ENCODE measurements at regions not wholly inside any gene's neighbourhood (a gene's known extent, or its start where the extent isn't known, plus 50 kb on each side); places are given as distances from the start of the nearest gene placed in this dataset.

DNA sequence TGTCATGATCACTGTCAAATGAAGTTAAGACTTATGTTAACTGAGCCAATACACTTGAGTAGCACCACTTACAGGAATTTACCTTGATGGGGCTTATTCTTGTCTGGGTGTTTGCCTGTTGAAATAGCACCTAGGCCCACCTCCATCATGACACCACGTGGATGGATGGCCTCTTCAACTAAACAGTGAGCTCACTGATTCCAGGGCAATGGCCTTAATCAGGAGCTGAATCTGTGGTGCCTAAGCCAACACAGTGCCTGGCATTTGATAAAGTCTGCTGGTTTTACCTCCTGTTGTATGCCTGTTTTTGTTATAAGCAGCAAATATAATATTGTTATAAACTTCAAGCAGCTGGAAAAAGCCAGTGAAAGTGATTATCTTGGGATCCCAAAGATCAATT lies 190.5 kb downstream of the LURAP1L start:
- H3K4me1 ChIP-seq, result no peaks in the 10 kb centered on the region
- H3K27me3 ChIP-seq, result no peaks in the 10 kb centered on the region
- no peaks in the 10 kb centered on the region for H3K9me3 ChIP-seq
- DNase-seq (no peak), ATAC-seq (ENCODE audit: low FRiP score in 2 of 2) (no peak)
- TF ChIP-seq EP300 (IDR thresholded peaks at IDR 0.05), result no peak
- H3K36me3 ChIP-seq, result no peaks in the 10 kb centered on the region
- no peak overlapping the region for H3K4me3 ChIP-seq
- WGBS, 2 donors, result 29 to 63% methylated on average over 1 of the region's 1 CpG
- H3K27ac ChIP-seq, result no peak overlapping the region

DNA sequence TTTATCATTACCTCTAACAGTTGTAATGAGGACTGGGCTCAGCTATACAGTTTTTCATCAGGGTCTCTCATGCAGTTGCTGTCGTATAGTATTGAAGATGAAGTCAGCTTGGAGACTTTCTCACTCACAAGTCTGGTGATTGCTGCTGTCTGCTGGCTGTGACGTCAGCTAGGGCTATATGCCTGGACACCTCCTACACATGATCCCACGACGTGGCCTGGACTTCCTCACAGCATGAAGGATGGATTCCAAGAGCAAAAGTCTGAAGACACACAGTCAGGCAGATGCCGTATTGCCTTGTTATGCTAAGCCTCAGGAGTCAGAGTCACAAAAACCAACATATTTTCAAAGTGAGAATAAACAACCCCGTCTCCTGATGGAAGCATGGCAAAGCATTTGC lies 193.3 kb downstream of the LURAP1L start:
- H3K4me1 ChIP-seq, result no peaks in the 10 kb centered on the region
- no peak overlapping the region for H3K4me3 ChIP-seq
- no peaks in the 10 kb centered on the region for H3K36me3 ChIP-seq
- H3K27ac ChIP-seq, result no peak overlapping the region
- no peak for ATAC-seq (ENCODE audit: low FRiP score in 2 of 2)
- no peaks in the 10 kb centered on the region for H3K9me3 ChIP-seq
- no peaks in the 10 kb centered on the region for H3K27me3 ChIP-seq
- no peak for TF ChIP-seq POLR2AphosphoS5 (IDR thresholded peaks at IDR 0.05)
- TF ChIP-seq, protein P1, sequence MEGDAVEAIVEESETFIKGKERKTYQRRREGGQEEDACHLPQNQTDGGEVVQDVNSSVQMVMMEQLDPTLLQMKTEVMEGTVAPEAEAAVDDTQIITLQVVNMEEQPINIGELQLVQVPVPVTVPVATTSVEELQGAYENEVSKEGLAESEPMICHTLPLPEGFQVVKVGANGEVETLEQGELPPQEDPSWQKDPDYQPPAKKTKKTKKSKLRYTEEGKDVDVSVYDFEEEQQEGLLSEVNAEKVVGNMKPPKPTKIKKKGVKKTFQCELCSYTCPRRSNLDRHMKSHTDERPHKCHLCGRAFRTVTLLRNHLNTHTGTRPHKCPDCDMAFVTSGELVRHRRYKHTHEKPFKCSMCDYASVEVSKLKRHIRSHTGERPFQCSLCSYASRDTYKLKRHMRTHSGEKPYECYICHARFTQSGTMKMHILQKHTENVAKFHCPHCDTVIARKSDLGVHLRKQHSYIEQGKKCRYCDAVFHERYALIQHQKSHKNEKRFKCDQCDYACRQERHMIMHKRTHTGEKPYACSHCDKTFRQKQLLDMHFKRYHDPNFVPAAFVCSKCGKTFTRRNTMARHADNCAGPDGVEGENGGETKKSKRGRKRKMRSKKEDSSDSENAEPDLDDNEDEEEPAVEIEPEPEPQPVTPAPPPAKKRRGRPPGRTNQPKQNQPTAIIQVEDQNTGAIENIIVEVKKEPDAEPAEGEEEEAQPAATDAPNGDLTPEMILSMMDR (IDR thresholded peaks at IDR 0.05), result no peak
- TF ChIP-seq EP300 (IDR thresholded peaks at IDR 0.05), result no peak
- no peak for TF ChIP-seq POLR2A (IDR thresholded peaks at IDR 0.05)
- no peak for DNase-seq
- 75 to 86% methylated on average over 4 to 6 of the region's 6 CpGs for WGBS, 2 donors

DNA sequence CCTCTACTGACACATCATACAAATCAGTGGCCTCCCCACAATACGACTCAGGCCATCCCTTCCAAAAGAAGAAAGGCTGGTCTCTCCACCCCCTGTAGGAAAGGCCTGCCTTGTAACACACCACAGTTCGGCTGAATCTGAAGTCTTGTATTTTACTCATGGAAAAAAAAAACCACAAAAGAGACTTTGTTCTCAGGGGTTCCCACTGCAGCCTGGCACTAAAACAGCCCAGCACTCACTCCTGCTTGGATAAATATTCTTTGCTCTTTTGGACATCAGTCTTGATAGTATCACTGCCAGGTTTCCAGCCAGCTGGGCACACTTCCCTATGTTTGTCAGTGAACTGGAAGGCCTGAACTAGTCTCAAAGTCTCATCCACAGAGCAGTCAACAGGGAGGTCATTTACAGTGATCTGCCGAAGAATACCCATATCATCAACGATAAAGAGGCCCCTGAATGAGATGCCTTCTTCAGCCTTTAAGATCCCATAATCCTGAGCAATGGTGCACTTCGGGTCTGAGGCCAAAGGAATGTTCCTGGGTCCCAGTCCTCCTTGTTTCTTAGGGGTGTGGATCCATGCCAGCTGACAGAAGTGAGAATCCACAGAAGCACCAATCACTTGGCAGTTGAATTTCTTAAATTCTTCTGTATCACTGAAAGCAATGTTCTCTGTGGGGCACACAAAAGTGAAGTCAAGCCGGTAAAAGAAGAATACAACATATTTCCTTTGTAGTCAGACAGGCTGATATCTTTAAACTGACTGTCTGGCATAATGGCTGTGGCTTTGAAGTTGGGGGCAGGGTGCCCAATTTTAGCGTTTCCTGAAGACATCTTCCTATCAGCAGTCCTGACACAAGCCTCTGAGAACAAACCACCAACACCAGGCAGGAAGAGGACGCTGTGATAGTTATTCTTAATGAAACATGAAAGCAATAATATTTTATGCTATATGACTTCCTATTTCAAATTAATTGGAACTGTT lies 198.1 kb downstream of the LURAP1L start:
- TF ChIP-seq POLR2AphosphoS5 (IDR thresholded peaks at IDR 0.05) (no peak), POLR2A (IDR thresholded peaks at IDR 0.05) (no peak), EP300 (IDR thresholded peaks at IDR 0.05) (no peak)
- TF ChIP-seq, protein P1 (IDR thresholded peaks at IDR 0.05), result no peak
- Histone ChIP-seq H3K27me3 (no peaks in the 10 kb centered on the region), H3K4me1 (no peaks in the 10 kb centered on the region), H3K36me3 (no peaks in the 10 kb centered on the region), H3K9me3 (no peaks in the 10 kb centered on the region), H3K4me3 (no peak overlapping the region), H3K27ac (peak overlapping the region in 1 of 4 donors; percentile 22)
- WGBS, 2 donors, result 38 to 43% methylated on average over 8 of the region's 8 CpGs
- DNase-seq (no peak), ATAC-seq (ENCODE audit: low FRiP score in 2 of 2) (no peak)

DNA sequence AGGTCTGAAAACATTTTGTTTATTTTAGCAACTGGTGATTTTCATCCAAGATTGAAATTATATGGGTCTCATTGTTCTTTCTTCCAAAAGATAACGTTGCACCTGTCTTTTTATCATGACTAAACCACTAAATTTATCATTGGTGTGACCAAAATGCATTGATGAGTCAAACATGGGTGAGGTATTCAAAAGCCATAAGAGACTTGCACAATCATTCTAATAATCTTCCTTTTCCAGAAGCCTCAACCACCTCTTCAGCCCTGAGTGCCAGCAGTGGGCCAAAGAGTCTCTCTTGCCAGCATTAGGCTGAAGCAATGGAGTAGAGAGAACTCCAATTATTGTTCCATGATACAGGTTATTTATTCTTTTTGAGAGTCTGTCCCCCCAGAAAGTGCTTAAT lies 198.9 kb downstream of the LURAP1L start:
- TF ChIP-seq EP300 (IDR thresholded peaks at IDR 0.05) (no peak), POLR2AphosphoS5 (IDR thresholded peaks at IDR 0.05) (no peak), POLR2A (IDR thresholded peaks at IDR 0.05) (no peak)
- TF ChIP-seq, protein P1 (IDR thresholded peaks at IDR 0.05), result no peak
- Histone ChIP-seq H3K4me1 (no peaks in the 10 kb centered on the region), H3K36me3 (no peaks in the 10 kb centered on the region), H3K27ac (no peak overlapping the region), H3K27me3 (no peaks in the 10 kb centered on the region), H3K9me3 (no peaks in the 10 kb centered on the region), H3K4me3 (no peak overlapping the region)
- whole genome bisulfite sequencing, 2 donors, result 57 to 62% methylated on average over 1 of the region's 1 CpG
- ATAC-seq (ENCODE audit: low FRiP score in 2 of 2) (no peak), DNase-seq (no peak)

DNA sequence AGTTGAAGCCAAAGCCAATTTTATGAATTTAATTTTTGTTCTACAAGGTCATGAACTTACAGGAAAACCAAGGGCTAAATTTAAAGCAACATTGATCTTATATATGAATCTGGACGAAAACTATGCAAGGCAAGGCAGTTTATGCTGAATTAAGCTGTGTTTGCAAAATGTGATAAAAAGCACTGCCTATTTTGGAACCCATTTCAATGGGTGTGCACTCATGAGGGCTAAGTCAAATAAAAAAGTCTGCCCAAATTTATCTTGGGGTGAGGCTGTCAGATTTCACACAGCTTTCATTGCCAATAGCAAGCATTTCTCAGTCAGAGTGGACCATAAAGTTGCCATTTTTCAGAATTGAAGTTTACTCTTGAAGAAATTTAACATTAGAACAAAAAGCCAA lies 199.9 kb downstream of the LURAP1L start:
- Histone ChIP-seq H3K27ac (no peak overlapping the region), H3K4me1 (no peaks in the 10 kb centered on the region), H3K9me3 (no peaks in the 10 kb centered on the region), H3K36me3 (no peaks in the 10 kb centered on the region), H3K4me3 (no peak overlapping the region), H3K27me3 (no peaks in the 10 kb centered on the region)
- ATAC-seq (ENCODE audit: low FRiP score in 2 of 2) (no peak), DNase-seq (no peak)
- no peak for TF ChIP-seq EP300 (IDR thresholded peaks at IDR 0.05)
- TF ChIP-seq POLR2A (IDR thresholded peaks at IDR 0.05), result no peak
- no peak for TF ChIP-seq POLR2AphosphoS5 (IDR thresholded peaks at IDR 0.05)
- TF ChIP-seq, protein P1 (IDR thresholded peaks at IDR 0.05), result no peak
- 67 to 68% methylated on average over 1 of the region's 1 CpG for WGBS, 2 donors

Measured in upper lobe of left lung (tissue), 6 donors.